HG02840 (cell line): ENCODE measurements at regions not wholly inside any gene's neighbourhood (a gene's known extent, or its start where the extent isn't known, plus 50 kb on each side); places are given as distances from the start of the nearest gene placed in this dataset.
"Not testable (repeated sequence)": the region's sequence is repeated elsewhere in the genome, so short reads cannot be mapped to it uniquely, and the experiment has no call there.

Experiments used
- ATAC-seq: cut with Tn5 transposase; IDR thresholded peaks from one replicate; pipeline ENCODE4 v1.9.1; 2021; ENCODE audit warnings: mild to moderate bottlenecking, moderate library complexity, moderate number of reproducible peaks; ENCODE audit not compliant: unreplicated experiment, low FRiP score

DNA sequence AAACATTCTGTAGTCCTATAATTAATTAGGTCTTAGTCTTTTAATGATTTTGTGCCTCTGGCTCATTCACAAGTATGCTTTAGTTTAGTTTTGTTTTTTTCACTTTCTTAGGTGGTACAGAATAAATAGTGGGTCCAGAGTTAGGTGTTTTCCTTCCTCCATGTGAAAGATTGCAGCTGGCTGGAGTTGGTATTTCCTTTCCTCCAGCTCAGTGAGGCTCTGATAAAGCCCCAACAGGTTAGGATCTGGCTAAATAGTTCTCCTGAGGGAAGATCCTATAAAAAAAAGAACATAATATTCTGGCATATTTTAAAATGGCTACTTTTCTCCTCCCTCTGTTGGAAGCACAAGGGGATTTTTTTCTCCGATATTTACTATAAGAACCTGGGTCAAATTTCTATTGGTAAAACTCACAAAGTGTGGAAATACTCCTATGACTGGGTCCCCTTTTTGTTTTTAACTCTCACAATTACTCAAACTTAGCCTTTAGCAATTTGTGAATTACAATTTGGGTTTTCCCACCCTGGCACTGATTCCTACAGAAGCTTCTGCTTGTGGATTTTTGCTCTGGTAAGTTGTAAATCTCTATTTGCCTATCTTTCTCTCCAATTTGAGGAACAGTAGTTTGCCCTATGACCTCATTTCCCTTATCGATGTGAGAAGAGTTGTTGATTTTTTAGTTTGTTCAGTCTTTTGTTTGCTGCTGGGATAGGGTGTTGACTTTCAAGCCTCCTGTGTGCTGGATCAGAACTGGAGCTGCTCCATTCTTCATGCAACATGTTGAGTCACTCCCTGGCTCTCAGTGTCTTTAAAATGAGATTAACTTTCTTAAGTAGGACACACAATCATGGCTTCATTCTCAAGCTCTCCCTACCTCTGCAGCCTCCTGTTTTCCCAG lies 500.9 kb downstream of the RNF144A start:
- ATAC-seq = no peak

DNA sequence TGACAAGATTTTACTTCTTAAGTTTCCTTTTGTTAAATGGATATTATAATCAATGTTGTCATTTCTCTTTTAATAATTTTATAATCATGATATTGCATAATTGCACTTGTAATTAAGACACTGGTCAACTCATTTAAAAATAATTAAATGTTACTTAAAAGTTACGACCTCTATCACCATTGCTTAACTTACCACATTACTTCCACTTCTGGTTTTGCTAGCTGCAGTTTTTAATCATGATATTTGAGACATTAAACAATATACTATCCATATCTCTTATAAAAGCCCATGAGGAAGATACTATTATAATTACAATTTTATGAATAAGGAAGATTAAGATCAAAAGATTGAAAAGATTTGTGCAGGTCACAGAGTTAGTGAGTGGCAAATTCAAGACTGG lies 502.0 kb downstream of the RNF144A start:
- no peak for ATAC-seq

DNA sequence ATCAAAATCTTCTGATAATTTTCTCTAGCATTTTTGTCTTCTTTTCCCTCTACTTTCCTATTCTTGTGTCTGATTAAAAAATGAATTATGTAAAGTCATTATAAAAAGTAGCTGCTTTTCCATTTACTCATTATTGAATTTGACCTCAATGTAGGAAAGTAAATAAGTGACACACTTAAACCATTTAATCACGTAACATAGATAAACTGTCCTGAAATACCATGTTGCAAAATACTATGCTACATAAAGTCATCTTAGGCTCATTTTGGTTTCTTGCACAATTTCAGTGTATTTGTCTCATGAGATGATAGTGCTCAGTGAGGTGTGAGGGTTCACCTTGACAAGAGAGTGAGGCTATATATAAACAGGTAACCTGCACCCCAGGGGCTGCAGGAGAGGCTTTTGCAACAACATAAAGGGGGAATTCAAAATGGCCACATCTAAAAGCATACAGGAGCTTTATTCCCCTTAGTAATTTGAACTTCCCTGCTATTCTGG lies 502.7 kb downstream of the RNF144A start:
- ATAC-seq = no peak

DNA sequence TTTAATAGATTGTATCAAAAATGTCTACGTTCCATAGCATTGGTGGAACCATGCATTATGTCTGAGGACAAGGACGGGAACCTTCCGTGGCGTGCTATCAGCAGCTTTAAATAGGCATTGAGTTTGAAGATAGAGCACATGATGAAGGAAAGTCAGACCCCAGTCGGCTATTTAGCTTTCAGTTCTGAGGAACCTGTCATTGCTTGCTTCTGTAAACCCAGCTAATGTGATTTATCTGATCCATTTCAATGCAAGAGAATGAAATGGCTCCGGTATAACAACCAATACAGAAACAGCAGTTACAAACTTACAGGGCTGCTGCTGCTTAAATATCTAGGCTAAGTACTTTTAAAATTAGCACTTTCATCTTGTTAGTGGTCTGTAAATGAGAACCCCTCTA lies 503.3 kb downstream of the RNF144A start:
- no peak for ATAC-seq

DNA sequence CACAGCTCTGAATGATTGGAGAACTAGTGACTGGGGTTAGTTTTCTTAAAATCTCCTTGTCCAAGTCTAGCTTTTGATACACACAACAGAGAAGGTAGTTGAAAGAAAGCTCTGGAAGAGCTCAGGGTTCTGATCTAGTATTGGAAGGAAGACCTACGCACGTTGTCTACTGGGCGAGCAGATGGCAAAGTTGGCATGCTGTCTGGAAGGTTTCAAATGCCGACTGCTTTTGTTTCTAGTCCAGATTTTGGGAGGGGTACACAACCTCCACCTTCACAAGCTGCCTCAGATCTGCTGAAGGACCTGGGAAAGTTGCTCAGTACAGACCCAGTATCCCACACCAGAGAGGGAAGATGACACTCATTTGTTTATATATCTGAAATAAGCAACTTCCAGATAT lies 507.3 kb downstream of the RNF144A start:
- no peak for ATAC-seq

DNA sequence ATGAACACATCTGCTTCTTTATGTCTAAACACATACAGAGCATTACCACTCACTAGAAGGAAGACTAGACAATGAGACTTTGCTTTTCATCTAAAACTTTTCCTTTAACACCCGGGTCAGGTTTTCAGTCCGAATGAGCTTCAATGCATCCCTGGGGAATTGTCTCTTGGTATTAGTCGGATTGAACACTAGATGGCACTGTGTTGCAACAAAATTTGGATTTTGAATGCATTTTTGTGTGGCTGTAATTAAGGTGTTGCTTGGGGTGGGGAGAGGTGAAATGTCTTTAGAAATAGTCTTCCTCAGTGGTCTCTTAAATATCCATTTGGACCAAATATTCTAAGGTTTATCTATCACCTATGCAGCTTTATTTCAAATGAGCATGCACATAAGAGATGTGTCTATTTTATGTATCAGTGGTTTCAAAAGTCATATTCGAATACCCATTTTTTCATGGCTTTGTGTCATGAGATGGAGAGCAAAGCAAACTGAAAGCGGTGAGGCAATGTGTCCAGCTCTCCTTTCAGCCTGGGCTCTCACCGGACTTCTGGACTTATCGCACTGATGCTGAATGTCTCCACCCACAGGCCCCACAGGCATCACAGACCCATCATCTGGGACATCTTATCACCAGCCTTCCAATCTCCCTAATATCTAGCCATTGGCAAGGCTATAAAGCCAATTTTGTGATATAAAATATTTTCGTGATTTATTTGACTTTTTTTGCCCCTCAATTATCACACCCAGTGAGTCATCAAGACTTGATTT lies 510.3 kb downstream of the RNF144A start:
- ATAC-seq = no peak

DNA sequence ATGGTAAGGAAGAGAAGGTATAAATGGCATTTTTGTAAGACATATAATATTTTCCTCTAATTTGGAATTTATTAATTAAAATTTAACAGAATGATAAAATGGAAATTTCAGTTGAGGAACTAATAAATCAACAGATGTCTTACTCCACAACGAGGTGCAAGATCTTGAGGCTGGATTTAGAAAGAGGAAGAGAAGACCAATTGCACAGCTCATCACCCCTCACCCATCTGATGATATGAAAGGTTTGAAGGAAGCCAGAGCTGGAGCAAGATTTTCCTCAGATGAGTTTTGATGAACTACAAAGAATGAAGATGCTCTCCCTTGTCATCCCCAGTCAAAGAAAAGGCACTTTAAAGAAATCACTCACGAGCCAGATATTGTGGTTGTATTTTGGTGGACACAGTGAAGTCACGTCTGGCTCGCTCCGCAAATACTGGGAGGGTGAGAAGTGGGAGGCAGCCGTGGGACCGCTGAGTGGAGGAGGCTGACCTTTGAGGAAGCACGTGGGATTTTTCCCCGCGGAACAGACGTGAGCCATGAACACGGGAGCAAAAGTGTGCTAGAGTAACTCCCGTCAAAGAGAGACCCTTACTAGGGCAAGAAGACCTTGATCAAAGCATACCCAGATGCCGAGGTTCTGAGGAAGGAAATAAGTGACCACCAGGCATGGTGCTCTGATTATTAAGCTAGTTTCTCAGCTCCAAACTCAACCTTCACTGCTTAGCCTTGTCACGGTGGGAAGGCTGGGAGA lies 511.4 kb downstream of the RNF144A start:
- no peak for ATAC-seq

DNA sequence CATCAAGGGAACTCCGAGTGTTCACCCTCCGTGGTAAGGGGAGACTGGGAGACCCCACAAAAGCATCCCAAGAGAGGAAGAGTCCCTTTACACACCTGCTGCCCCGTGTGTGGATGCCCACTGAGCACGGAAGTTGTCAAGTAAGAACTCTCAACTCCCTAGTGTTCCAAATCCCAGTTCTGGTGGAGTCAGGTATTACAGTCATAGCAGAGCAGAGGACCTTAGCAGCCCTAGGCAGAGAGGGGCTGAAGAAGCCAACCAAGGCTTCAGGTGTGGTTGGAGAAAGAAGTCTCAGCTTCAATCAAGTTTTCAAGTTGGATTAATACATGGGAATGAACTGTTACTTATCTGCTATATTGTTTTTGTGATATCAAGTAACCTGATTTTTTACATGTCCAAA lies 512.5 kb downstream of the RNF144A start:
- ATAC-seq = no peak

DNA sequence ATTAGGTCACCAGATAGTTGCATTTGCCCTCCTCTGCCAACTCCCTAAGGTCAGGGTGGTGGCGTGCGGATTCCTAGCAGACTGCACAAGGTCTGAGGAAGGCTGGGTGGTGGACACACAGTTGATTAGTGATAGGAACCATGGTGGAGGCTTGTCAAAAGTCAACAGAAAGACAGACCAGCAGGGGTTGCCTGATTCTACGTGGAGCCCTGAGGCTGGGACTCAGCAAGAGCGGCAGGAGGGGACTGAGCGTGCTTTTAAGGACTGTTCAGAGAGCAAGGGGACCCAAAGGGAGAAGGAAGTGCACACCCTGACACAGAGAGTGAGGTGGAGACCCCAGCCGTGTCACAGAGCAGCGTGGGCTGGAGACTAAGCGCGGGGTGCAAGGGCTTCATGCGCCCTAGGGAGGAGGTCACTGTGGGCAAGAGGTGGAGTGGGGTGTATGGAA lies 513.2 kb downstream of the RNF144A start:
- no peak for ATAC-seq

DNA sequence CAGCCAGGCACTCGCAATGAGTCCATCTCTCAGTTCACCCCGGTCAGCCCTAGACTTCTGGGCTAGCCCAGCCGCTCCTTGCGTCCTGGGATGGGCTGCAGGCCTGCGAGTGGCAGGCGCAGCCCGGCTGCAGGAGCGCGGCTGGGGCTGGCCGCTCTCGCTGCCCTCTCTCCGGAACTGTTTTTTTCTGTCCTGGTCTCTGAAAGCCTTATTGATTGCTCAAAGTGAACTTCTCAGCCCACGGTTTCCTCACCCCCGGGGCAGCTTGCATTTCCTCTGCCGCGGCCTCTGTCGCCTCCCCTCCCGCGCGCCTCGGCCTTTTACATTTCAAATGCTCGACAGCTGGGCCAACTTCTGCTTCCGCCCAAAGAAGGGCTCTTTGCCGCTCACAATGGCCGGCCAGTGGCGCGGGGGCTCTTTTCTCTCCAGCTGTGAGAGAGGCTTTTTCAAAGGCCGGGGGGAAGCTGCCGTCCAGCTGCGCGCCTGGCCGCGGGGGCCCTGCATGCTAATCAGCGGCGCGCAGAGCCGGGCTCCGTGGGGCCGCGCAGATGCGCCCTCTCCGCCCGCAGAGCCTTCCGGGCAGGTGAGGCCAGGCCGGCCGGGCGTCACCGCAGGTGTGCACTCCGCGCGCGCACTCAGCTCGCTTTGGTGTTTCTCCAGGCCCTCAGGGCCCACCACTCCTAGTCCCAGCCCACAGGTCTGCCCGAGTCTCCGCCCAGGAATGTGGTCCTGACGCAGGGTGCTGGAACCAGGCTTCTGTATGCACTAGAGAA lies 513.8 kb downstream of the RNF144A start:
- no peak for ATAC-seq

DNA sequence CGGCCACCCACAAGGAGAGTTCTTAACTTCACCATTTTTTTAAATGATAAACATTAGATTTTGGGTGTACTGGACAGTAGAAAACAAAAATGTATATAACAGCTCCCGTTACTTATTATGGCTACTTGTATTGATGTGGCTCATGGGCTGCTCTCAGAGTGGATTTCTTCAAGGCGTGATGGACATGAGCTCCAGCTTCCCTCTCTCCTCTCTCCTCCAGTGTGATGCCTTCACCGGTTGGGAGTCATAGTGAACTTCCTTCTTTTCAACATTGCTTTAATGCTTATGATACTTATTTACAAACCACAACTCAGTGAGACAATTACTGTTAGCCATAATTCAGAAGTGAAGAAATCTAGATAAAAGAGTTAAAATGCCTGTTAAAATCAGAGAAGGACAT lies 515.2 kb downstream of the RNF144A start:
- no peak for ATAC-seq

DNA sequence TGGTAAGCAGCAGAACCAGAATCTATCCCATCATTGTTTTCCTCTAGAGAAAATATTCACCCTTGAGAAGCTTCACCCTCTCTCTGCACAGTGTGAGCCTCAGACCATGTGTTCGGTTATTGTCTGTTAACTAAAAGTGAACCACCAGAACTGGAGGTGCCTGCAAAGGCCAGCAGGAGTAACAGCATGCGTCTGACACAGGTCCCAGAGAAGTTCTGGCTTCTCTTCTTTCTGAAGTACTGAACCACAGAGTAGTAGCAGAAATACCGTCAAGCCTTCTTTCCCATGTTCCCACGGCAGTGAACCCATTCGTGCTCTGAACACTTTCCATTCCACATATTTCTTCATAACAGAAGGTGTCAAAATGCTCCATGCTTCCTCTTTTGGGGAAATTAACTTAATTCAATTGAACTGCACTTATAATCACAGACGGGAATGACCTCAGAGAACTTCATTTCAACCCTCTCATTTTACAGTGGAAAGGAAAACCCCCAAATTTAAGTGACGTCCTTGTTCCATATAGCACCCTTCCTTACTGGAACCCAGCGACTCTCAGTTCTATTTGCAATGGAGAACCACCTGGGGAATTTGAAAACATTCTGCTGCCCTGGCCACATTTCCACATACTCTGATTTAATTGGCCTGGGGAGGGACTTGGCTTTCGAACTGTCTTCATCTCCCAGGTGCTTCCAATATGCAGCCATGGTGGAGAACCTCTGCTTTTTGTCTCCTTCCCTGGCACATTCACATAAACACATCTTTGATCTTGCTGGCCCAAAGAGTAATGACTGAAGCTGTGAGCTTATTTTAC lies 519.1 kb downstream of the RNF144A start:
- no peak for ATAC-seq

DNA sequence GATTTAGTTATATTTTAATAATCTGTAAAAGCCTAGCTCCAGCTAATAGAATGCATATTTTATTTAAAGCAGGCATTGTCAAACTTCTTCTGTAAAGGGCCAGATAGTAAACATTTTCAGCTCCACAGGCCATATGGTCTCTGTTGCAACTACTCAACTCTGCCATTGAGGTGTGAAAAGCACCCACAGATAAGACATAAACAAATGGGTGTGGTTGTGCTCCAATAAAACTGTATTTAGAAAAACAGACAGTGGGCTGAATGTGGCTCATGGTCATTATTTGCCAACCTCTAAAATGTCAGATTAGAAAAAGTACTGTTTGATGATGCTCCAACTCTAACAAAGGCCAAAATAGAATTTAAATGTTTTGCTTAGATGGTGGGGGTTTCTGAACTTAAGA lies 519.9 kb downstream of the RNF144A start:
- ATAC-seq = no peak

DNA sequence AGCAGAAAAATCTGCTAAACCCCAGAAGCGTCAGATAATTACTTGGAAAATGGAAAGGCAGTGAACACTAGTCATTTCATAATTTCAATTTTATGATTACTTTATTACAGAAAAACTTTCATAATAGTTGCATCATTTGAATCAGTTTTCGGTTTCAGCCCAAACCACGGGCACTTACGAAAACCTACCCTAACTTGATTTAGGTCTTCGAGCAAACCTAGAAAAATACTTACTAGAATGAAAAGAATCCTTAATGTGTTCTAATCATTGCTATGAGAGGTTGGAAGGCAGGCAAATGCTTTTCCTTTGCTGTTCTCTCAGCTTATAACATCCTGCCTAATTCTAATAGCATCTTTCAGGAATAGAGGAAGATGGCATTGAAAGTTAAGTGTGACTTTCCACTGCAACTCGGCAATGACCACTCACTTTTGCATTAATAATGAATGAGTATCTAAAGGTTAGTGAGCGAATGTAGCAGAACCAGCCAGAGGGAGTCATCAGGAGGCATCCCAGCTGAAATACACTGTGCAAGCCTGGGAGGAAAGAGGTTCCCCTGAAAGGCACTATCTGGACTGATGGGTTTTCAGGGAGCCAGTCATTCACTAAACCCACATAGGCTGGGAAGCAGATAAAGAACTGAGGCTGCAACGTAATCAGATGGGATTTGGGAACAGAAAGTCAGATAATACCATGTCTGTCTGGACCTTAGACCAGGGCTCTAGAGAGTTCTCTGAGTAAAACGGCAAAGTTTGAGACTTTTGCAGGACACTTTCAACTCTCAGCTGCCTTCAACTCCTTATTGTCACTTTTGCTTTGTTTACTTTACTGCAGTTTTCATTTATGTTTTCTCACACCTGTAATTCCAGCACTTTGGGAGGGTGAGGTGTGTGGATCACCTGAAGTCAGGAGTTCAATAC lies 520.8 kb downstream of the RNF144A start:
- no peak for ATAC-seq

DNA sequence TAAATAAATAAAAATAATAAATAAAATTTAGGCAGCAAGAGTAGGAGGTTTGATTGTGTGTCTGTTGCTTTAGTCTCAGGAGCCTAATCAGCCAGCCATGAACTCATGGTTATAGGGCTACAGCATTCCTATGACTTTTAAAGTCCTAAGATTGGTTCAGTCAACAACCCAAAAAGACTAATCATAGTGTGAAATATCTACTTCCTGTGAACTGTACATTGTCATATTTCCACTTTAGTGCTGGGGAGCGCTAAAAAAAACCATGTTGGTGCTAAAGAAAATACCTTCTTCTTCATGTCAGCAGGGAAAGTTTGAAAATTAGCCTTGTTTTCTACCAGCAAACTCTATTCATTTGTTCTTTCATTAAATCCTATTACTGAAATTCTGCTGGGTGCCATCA lies 521.6 kb downstream of the RNF144A start:
- no peak for ATAC-seq

DNA sequence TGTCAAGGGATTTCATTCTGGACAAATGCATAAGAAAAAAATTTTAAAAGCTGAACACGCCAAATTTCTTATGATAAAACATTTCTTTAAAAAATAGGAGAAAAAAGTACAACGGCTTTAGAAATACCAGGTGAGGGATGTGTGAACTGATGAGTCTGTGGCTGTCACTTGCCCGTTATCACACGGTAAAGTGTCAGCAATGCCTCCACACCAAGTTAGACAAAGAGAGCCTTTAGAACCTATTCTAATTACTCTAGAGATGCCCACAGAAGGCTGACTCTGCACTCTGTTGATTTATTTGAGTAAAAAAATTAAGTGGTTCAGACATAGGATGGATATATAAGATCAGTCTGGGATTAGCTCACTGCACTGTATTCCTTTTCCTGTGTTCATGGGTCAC lies 523.8 kb downstream of the RNF144A start:
- no peak for ATAC-seq

DNA sequence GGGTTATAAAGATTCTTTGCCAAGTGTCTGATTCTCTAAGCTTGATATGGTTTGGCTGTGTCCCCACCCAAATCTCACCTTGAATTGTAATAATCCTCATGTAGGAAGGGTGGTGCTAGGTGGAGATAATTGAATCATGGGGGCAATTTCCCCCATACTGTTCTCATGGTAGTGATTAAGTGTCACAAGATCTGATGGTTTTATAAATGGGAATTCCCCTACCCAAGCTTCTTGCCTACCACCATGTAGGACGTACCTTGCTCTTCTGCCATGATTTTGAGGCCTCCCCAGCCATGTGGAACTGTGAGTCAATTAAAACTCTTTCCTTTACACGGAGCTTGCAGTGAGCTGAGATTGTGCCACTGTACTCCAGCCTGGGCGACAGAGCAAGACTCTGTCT lies 524.6 kb downstream of the RNF144A start:
- not testable (repeated sequence) for ATAC-seq

DNA sequence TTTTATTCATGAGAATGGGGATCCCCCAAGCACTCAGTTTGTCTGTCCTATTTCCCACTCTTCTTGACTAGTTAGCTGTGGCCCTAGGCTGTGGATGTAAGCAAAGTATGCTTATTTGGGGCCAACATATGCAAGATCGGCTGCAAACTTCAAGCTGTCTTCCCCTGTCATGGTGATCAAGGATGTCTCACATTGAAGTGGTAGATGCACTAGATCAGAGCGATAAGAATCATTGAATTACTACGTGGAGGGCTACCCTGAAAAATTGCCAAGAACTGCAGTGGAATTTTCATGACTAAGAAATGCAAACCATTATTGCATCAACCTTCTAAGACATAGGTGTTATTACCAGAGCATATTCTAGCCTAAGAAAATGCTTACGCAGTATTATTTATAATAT lies 527.4 kb downstream of the RNF144A start:
- no peak for ATAC-seq
